Keratinocyte (primary cell): ENCODE measurements at regions not wholly inside any gene's neighbourhood (a gene's known extent, or its start where the extent isn't known, plus 50 kb on each side); places are given as distances from the start of the nearest gene placed in this dataset.

Experiments used
- DNase-seq: peaks from one replicate; pipeline ENCODE4 v3.0.0-alpha.2; 2011; ENCODE audit warnings: low read depth, missing footprints, low spot score
- FAIRE-seq: peaks from 2 replicates; lab custom pipeline; 2011; peaks lifted over from hg19 to GRCh38; lab: Jason Lieb, UNC
- H2AFZ ChIP-seq: 2 replicates; pipeline ENCODE4 v1.6.0; 2012; ENCODE audit warnings: low read length, control low read depth, inconsistent platforms; ENCODE audit not compliant: control insufficient read depth
- H3K27ac ChIP-seq: 2 replicates; pipeline ENCODE4 v1.5.1; 2011; ENCODE audit warnings: low read length; ENCODE audit not compliant: control insufficient read depth, insufficient read depth
- H3K27me3 ChIP-seq: 3 replicates; pipeline ENCODE4 v1.6.0; 2011; ENCODE audit warnings: low read length; ENCODE audit not compliant: control insufficient read depth, insufficient read depth; ENCODE audit errors: extremely low read depth
- H3K36me3 ChIP-seq, 2 experiments: 2 replicates in 1 of 2; 3 replicates in 1 of 2; pipeline ENCODE4 v1.5.1; 2011; ENCODE audit warnings: low read length in 2 of 2, mild to moderate bottlenecking in 1 of 2; ENCODE audit not compliant: control insufficient read depth in 2 of 2, insufficient read depth in 2 of 2; ENCODE audit errors: extremely low read depth in 1 of 2
- H3K4me1 ChIP-seq: 3 replicates; pipeline ENCODE4 v1.5.1; 2011; ENCODE audit warnings: low read length; ENCODE audit not compliant: control insufficient read depth, insufficient read depth; ENCODE audit errors: extremely low read depth
- H3K4me2 ChIP-seq: 3 replicates; pipeline ENCODE4 v1.6.0; 2011; ENCODE audit warnings: low read depth, low read length; ENCODE audit not compliant: control insufficient read depth, insufficient read depth; ENCODE audit errors: extremely low read depth
- H3K4me3 ChIP-seq, 3 experiments: fragments of 200-600 bp in 1 of 3; sonication (generic) in 1 of 3; 2 replicates in 2 of 3; 3 replicates in 1 of 3; pipeline ENCODE4 v1.5.1; 2011 to 2016; ENCODE audit warnings: low read length in 3 of 3, mild to moderate bottlenecking in 3 of 3, control low read depth in 2 of 3, inconsistent platforms in 1 of 3, low read depth in 1 of 3, mixed read lengths in 1 of 3, mixed run types in 1 of 3, moderate library complexity in 1 of 3; ENCODE audit not compliant: control insufficient read depth in 2 of 3, insufficient read depth in 2 of 3; ENCODE audit errors: extremely low read depth in 1 of 3
- H3K79me2 ChIP-seq: 2 replicates; pipeline ENCODE4 v1.6.0; 2012; ENCODE audit warnings: low read length; ENCODE audit not compliant: control insufficient read depth, insufficient read depth
- H3K9ac ChIP-seq: 3 replicates; pipeline ENCODE4 v1.6.0; 2011; ENCODE audit warnings: low read length; ENCODE audit not compliant: control insufficient read depth, insufficient read depth; ENCODE audit errors: extremely low read depth
- H3K9me1 ChIP-seq: 3 replicates; pipeline ENCODE4 v1.6.0; 2011; ENCODE audit warnings: low read length; ENCODE audit not compliant: control insufficient read depth, insufficient read depth; ENCODE audit errors: extremely low read depth
- H3K9me3 ChIP-seq: 2 replicates; pipeline ENCODE4 v1.5.1; 2012; ENCODE audit warnings: low read depth, low read length; ENCODE audit not compliant: control insufficient read depth
- H4K20me1 ChIP-seq: 3 replicates; pipeline ENCODE4 v1.6.0; 2011; ENCODE audit warnings: low read length; ENCODE audit not compliant: control insufficient read depth, insufficient read depth; ENCODE audit errors: extremely low read depth
- EZH2 ChIP-seq: IDR thresholded peaks from one replicate; pipeline ENCODE4 v1.6.1; 2012; ENCODE audit warnings: inconsistent platforms, mild to moderate bottlenecking, low read length, moderate library complexity
- dilution Hi-C: fragments of 300-500 bp; cut with MboI; formaldehyde crosslinking; loops from one replicate; pipeline ENCODE4 v1.7.0; 2020; ENCODE audit warnings: low sequenced_read_pairs; ENCODE audit not compliant: extremely low pct_ligation_motif_present
- TF ChIP-seq, protein P1 (sequence below), 3 experiments: IDR thresholded peaks in 1 of 3; conservative IDR thresholded peaks in 1 of 3; optimal IDR thresholded peaks in 1 of 3; 2 replicates in 2 of 3; 3 replicates in 1 of 3; pipeline versions ENCODE3 to v1.5.1; 2011; ENCODE audit warnings: low read length in 3 of 3, mild to moderate bottlenecking in 3 of 3, moderate library complexity in 2 of 3, control low read depth in 1 of 3, inconsistent platforms in 1 of 3; ENCODE audit not compliant: insufficient read depth in 2 of 3; ENCODE audit errors: extremely low read depth in 1 of 3

GRCh38 chr7:25481891-25482290, 253.6 kb upstream of the NPVF start:
- Histone ChIP-seq H3K4me3 (no peak overlapping the region), H3K4me2 (no peak overlapping the region), H3K9me1 (no peaks in the 10 kb centered on the region), H3K9ac (no peak overlapping the region), H3K36me3 (no peaks in the 10 kb centered on the region), H3K9me3 (no peaks in the 10 kb centered on the region), H4K20me1 (no peaks in the 10 kb centered on the region), H3K79me2 (no peaks in the 10 kb centered on the region), H3K27me3 (no peaks in the 10 kb centered on the region), H2AFZ (no peak overlapping the region), H3K27ac (no peak overlapping the region), H3K4me1 (no peaks in the 10 kb centered on the region)
- dilution Hi-C loops, result no loop called here
- DNase-seq, result no peak
- TF ChIP-seq, protein P1, sequence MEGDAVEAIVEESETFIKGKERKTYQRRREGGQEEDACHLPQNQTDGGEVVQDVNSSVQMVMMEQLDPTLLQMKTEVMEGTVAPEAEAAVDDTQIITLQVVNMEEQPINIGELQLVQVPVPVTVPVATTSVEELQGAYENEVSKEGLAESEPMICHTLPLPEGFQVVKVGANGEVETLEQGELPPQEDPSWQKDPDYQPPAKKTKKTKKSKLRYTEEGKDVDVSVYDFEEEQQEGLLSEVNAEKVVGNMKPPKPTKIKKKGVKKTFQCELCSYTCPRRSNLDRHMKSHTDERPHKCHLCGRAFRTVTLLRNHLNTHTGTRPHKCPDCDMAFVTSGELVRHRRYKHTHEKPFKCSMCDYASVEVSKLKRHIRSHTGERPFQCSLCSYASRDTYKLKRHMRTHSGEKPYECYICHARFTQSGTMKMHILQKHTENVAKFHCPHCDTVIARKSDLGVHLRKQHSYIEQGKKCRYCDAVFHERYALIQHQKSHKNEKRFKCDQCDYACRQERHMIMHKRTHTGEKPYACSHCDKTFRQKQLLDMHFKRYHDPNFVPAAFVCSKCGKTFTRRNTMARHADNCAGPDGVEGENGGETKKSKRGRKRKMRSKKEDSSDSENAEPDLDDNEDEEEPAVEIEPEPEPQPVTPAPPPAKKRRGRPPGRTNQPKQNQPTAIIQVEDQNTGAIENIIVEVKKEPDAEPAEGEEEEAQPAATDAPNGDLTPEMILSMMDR (optimal IDR thresholded peaks at IDR 0.05 in 1 of 3, IDR thresholded peaks at IDR 0.05 in 1 of 3, conservative IDR thresholded peaks at IDR 0.05 in 1 of 3; ENCODE audit: extremely low read depth in 1 of 3, insufficient read depth in 2 of 3, low read length in 3 of 3), result no peak
- no peak for TF ChIP-seq EZH2
- no peak for FAIRE-seq

GRCh38 chr7:25482631-25483030, 254.3 kb upstream of the NPVF start:
- Histone ChIP-seq H3K9ac (no peak overlapping the region), H3K4me2 (no peak overlapping the region), H3K27ac (no peak overlapping the region), H3K9me3 (no peaks in the 10 kb centered on the region), H3K36me3 (no peaks in the 10 kb centered on the region), H3K4me3 (no peak overlapping the region), H4K20me1 (no peaks in the 10 kb centered on the region), H3K9me1 (no peaks in the 10 kb centered on the region), H3K27me3 (no peaks in the 10 kb centered on the region), H2AFZ (no peak overlapping the region), H3K4me1 (no peaks in the 10 kb centered on the region), H3K79me2 (no peaks in the 10 kb centered on the region)
- TF ChIP-seq, protein P1 (optimal IDR thresholded peaks at IDR 0.05 in 1 of 3, IDR thresholded peaks at IDR 0.05 in 1 of 3, conservative IDR thresholded peaks at IDR 0.05 in 1 of 3; ENCODE audit: extremely low read depth in 1 of 3, insufficient read depth in 2 of 3, low read length in 3 of 3), result no peak
- no peak for TF ChIP-seq EZH2
- FAIRE-seq (no peak), DNase-seq (no peak)
- dilution Hi-C loops, result no loop called here
